ENCODE measurements at regions not wholly inside any gene's neighbourhood (a gene's known extent, or its start where the extent isn't known, plus 50 kb on each side); places are given as distances from the start of the nearest gene placed in this dataset.

- 93% methylated on average over 12 of the region's 13 CpGs; no CpG with 5 or more reads in 1 of the 2 experiments for WGBS, 2 experiments (ENCODE audit: extremely low coverage in 1 of 2, insufficient coverage in 1 of 2, insufficient read length in 1 of 2, insufficient replicate concordance in 2 of 2, low coverage in 1 of 2, low lambda C conversion rate in 2 of 2, missing lambda C conversion rate in 1 of 2)
- no peak for FAIRE-seq
- no peak overlapping the region for H4K5ac ChIP-seq (ENCODE audit: insufficient read length, low read depth, low read length)
Observed at GRCh38 chr18:69328086-69328485, 72.6 kb upstream of the DOK6 start.

More at GRCh38 chr18:69328086-69328485, 72.6 kb upstream of the DOK6 start:
- Histone ChIP-seq H4K91ac (replicated peaks; ENCODE audit: insufficient read length, low read length) (no peak overlapping the region), H3K23me2 (ENCODE audit: low read depth, low read length) (no peaks in the 10 kb centered on the region), H3K9me3 (ENCODE audit: insufficient read depth in 2 of 2, low read depth in 1 of 2, low read length in 1 of 2) (no peaks in the 10 kb centered on the region), H2BK15ac (ENCODE audit: low read length) (no peak overlapping the region), H3K56ac (replicated peaks; ENCODE audit: insufficient read length, low read depth, low read length) (peak overlapping the region; percentile 30), H2BK20ac (ENCODE audit: low read length) (no peak overlapping the region), H3K27me3 (replicated peaks in 1 of 4; ENCODE audit: control insufficient read depth in 3 of 4, extremely low read depth in 1 of 4, insufficient read depth in 3 of 4, low read length in 3 of 4) (no peaks in the 10 kb centered on the region), H3K9ac (replicated peaks in 1 of 4; ENCODE audit: extremely low read depth in 1 of 4, low read depth in 3 of 4, low read length in 3 of 4) (no peak overlapping the region), H3K18ac (ENCODE audit: extremely low read depth, low read length) (no peak overlapping the region), H3K27ac (ENCODE audit: low read depth, low read length) (no peak overlapping the region), H3K4ac (replicated peaks; ENCODE audit: insufficient read length, low read depth, low read length) (no peak overlapping the region), H3K4me3 (ENCODE audit: extremely low read depth in 1 of 4, insufficient read depth in 2 of 4, low read depth in 3 of 4, low read length in 4 of 4) (no peak overlapping the region), H3K4me2 (ENCODE audit: insufficient read depth in 1 of 2, low read depth in 2 of 2, low read length in 2 of 2) (no peak overlapping the region), H3K79me1 (ENCODE audit: low read depth, low read length) (no peaks in the 10 kb centered on the region), H3K23ac (ENCODE audit: insufficient read length) (no peak overlapping the region), H2BK12ac (ENCODE audit: low read depth, low read length) (no peak overlapping the region; the same call in 1 of the 2 replicates), H3K4me1 (replicated peaks in 1 of 4; ENCODE audit: control insufficient read depth in 3 of 4, insufficient read depth in 4 of 4, low read length in 3 of 4) (no peaks in the 10 kb centered on the region), H3K36me3 (ENCODE audit: control insufficient read depth in 2 of 4, insufficient read depth in 4 of 4, low read length in 3 of 4) (no peaks in the 10 kb centered on the region), H2BK120ac (replicated peaks; ENCODE audit: low read depth, low read length) (no peak overlapping the region), H2AK5ac (ENCODE audit: low read depth, low read length) (no peak overlapping the region), H3K79me2 (ENCODE audit: control insufficient read depth in 1 of 2, insufficient read depth in 2 of 2, low read length in 2 of 2) (no peaks in the 10 kb centered on the region), H2BK5ac (ENCODE audit: low read depth, low read length) (no peak overlapping the region), H4K8ac (ENCODE audit: extremely low read depth, insufficient read depth, low read length) (no peak overlapping the region; the same call in 1 of the 2 replicates), H4K20me1 (replicated peaks in 1 of 2; ENCODE audit: control insufficient read depth in 1 of 2, insufficient read depth in 2 of 2, low read length in 2 of 2) (no peaks in the 10 kb centered on the region), H3K14ac (ENCODE audit: insufficient read length) (no peak overlapping the region), H2AFZ (ENCODE audit: low read length) (no peak overlapping the region)
- no peak for DNase-seq (ENCODE audit: low read depth in 1 of 2, low spot score in 2 of 2)
- no peak for TF ChIP-seq CTBP2 (IDR thresholded peaks at IDR 0.05; ENCODE audit: borderline replicate concordance, insufficient read depth, insufficient read length, low read length)
- TF ChIP-seq RXRA (IDR thresholded peaks at IDR 0.05; ENCODE audit: insufficient read depth, low read depth, low read length): no peak
- POLR2A ChIA-PET (ENCODE audit: partially characterized antibody): no interaction called here
- CTCF ChIA-PET (ENCODE audit: partially characterized antibody): no interaction called here

Data from H1 (cell line).